ENCODE measurements at regions not wholly inside any gene's neighbourhood (a gene's known extent, or its start where the extent isn't known, plus 50 kb on each side); places are given as distances from the start of the nearest gene placed in this dataset.

GRCh38 chr10:83250396-83250795 lies 888.9 kb upstream of the GHITM start:
- peaks cover 9 to 23% of the 10 kb centered on the region in 2 experiments; a peak in 2 of 4 replicates for H3K9me3 ChIP-seq (ENCODE audit: control insufficient read depth in 1 of 2, insufficient read depth in 1 of 2, low read depth in 1 of 2, low read length in 2 of 2)
- H3K27ac ChIP-seq (ENCODE audit: low read depth, low read length): no peak overlapping the region
- H3K79me2 ChIP-seq (ENCODE audit: insufficient read depth, low read length): no peaks in the 10 kb centered on the region
- TF ChIP-seq CTCF (IDR thresholded peaks at IDR 0.05 in 2 of 3, conservative IDR thresholded peaks at IDR 0.05 in 1 of 3; ENCODE audit: borderline replicate concordance in 1 of 3, insufficient read depth in 1 of 3, low read depth in 2 of 3, low read length in 2 of 3) (no peak), POLR2A (IDR thresholded peaks at IDR 0.05; ENCODE audit: borderline replicate concordance, extremely low read depth, insufficient read depth, insufficient read length) (no peak), ELF1 (IDR thresholded peaks at IDR 0.05; ENCODE audit: borderline replicate concordance, low read depth) (no peak), RAD21 (IDR thresholded peaks at IDR 0.05; ENCODE audit: low read depth) (no peak), SIN3A (IDR thresholded peaks at IDR 0.05; ENCODE audit: low read depth) (no peak), POLR2AphosphoS5 (IDR thresholded peaks at IDR 0.05; ENCODE audit: low read depth, low read length) (no peak), EZH2 (IDR thresholded peaks at IDR 0.05) (no peak), REST (IDR thresholded peaks at IDR 0.05; ENCODE audit: low read depth) (no peak), TCF7L2 (IDR thresholded peaks at IDR 0.05; ENCODE audit: borderline replicate concordance, extremely low read depth, insufficient read depth, insufficient read length) (no peak), EZH2phosphoT487 (IDR thresholded peaks at IDR 0.05; ENCODE audit: borderline replicate concordance) (no peak), ZFX (IDR thresholded peaks at IDR 0.05) (no peak), YY1 (IDR thresholded peaks at IDR 0.05; ENCODE audit: extremely low read depth, insufficient replicate concordance, low read depth, low read length) (no peak), EGR1 (IDR thresholded peaks at IDR 0.05; ENCODE audit: low read depth) (no peak), SP1 (IDR thresholded peaks at IDR 0.05; ENCODE audit: low read depth) (no peak)
- H3K4me2 ChIP-seq (ENCODE audit: low read length): no peak overlapping the region
- DNase-seq (ENCODE audit: low read depth, low spot score) (no peak), ATAC-seq (no peak)
- no peaks in the 10 kb centered on the region for H3K27me3 ChIP-seq (ENCODE audit: insufficient read depth, low read length)
- no peaks in the 10 kb centered on the region for H3K4me1 ChIP-seq (ENCODE audit: control insufficient read depth in 1 of 2, insufficient read depth in 2 of 2, low read length in 2 of 2)
- ChIA-PET RAD21 (ENCODE audit: low non-redundant PET in 1 of 2, low total read pairs in 2 of 2, uncharacterized antibody in 2 of 2, unreplicated experiment in 2 of 2) (no interaction called here), POLR2A (no interaction called here), CTCF (no interaction called here)
- H4K20me1 ChIP-seq (ENCODE audit: insufficient read depth): no peaks in the 10 kb centered on the region
- no peaks in the 10 kb centered on the region for H3K36me3 ChIP-seq (ENCODE audit: control insufficient read depth in 1 of 2, insufficient read depth in 2 of 2, low read length in 2 of 2)
- H3K4me3 ChIP-seq (replicated peaks in 1 of 2; ENCODE audit: low read depth in 1 of 2, low read length in 2 of 2): no peak overlapping the region
- H3K9ac ChIP-seq (ENCODE audit: low read length): no peak overlapping the region
- BruUV-seq (replicated peaks): no TSS peak
- no peak overlapping the region for H2AFZ ChIP-seq (ENCODE audit: low read depth, low read length, poor library complexity, severe bottlenecking)
- intact Hi-C loops (cut with micrococcal nuclease): no loop called here
- no peaks in the 10 kb centered on the region for H3K9me2 ChIP-seq (ENCODE audit: insufficient read depth)

All from HCT116 (cell line).